Natural killer cell treated with Interleukin-12 subunit alpha and Interleukin-12 subunit beta and Interleukin-15 and Interleukin-18, amount 100 ng/mL, for 72 hours (primary cell): ENCODE measurements at regions not wholly inside any gene's neighbourhood (a gene's known extent, or its start where the extent isn't known, plus 50 kb on each side); places are given as distances from the start of the nearest gene placed in this dataset.

ENCODE experiments used
- ATAC-seq, 2 donors: fragments of 150-1000 bp; cut with Tn5 transposase in 1 of 2; sonication (Bioruptor Pico), chemical (Tn5 transposase) in 1 of 2; 2 replicates each; pipeline ENCODE4 v1.10.0; 2021
- DNase-seq: peaks from one replicate; pipeline ENCODE4 v3.0.0; 2022; ENCODE audit warnings: low spot score
- H3K27ac Mint-ChIP-seq, 2 donors: 1 replicate in 1 of 2; 2 replicates in 1 of 2; pipeline ENCODE4 v1.8.0; 2022; ENCODE audit warnings: mixed read lengths in 2 of 2, mild to moderate bottlenecking in 1 of 2, moderate library complexity in 1 of 2
- H3K27me3 Mint-ChIP-seq, 2 donors: 1 replicate in 1 of 2; 2 replicates in 1 of 2; pipeline ENCODE4 v1.8.0; 2022; ENCODE audit warnings: mixed read lengths in 2 of 2
- H3K36me3 Mint-ChIP-seq: one replicate; pipeline ENCODE4 v1.8.0; 2022; ENCODE audit warnings: mixed read lengths
- H3K4me1 Mint-ChIP-seq, 2 donors: 1 replicate in 1 of 2; 2 replicates in 1 of 2; pipeline ENCODE4 v1.8.0; 2022; ENCODE audit warnings: low read depth in 2 of 2, mixed read lengths in 2 of 2, mild to moderate bottlenecking in 1 of 2
- H3K4me3 Mint-ChIP-seq: one replicate; pipeline ENCODE4 v1.8.0; 2022; ENCODE audit warnings: mixed read lengths
- H3K9me3 Mint-ChIP-seq: 2 replicates; pipeline ENCODE4 v1.8.0; 2022; ENCODE audit warnings: mixed read lengths

DNA sequence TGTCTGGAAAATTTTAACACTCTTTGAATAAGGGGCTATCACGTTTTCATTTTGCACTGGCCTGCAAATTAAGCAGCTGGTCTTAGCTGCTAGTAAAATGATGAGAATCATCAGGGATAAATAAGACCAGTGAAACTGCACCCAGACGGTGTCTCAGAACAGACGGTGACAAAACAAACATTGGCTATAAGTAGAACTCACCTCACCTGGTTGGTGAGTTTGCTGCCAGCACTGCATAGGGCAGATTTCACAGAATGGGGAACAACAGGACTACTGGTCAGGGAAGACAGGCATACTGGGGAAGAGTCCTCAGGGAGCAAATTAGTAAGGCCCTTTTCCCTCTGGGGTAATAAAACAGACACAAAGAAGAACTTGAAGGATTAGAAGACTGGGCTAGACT, 175.9 kb upstream of the CITED2 start:
- Mint-ChIP-seq H3K36me3 (no peaks in the 10 kb centered on the region), H3K9me3 (no peaks in the 10 kb centered on the region), H3K27me3 (peaks cover 3 to 7% of the 10 kb centered on the region in 2 donors), H3K27ac (no peak overlapping the region), H3K4me1 (no peaks in the 10 kb centered on the region), H3K4me3 (no peak overlapping the region)
- DNase-seq, result no peak
- ATAC-seq, result no peak

DNA sequence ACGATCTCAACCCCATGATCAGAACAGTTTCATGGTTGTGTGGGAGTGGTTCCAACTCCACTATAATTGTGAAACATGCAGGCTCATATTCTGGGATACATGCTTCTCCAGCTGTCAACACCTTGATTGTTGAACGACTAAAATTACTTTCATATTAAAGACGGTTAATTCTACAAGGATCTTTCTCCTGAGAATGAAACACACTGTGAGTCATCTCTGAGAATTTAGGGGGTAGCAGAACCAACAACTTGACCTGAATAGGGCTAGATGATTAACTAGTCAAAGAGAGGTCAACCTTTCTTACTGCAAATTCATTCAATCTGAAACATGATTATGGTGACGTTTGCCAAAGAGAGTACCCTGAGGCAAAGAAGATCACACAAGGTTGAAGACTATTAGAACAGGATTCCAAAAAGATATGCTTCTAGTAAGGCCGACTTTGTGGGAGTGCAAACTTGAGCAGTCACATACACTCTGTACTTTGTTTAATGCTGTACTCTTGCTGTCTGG, 175.2 kb upstream of the CITED2 start:
- no peak overlapping the region for H3K27ac Mint-ChIP-seq
- no peak for ATAC-seq
- no peaks in the 10 kb centered on the region for H3K36me3 Mint-ChIP-seq

DNA sequence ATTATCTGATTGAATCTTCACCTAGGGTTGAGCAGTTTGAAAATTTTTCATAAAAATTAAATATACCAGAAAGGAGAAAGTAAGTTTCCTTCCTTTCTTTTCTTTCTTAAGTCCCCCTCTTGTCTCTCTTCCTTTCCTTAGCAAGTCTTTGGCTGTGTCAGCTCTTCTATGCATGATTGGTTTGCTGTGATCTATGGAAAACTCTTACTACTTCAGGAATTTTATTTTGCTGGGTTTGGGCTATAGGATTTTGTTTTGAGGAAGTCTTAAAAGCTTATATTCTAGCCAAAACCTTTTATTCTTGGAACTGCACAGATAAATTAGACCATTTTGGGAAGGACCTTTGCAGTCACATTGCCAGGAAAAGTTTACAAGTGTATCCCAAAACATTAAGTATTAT, 173.4 kb upstream of the CITED2 start:
- Mint-ChIP-seq H3K36me3 (no peaks in the 10 kb centered on the region), H3K9me3 (no peaks in the 10 kb centered on the region), H3K4me3 (no peak overlapping the region), H3K27ac (no peak overlapping the region), H3K4me1 (peaks cover 0 to 4% of the 10 kb centered on the region in 2 donors), H3K27me3 (peaks cover 3 to 7% of the 10 kb centered on the region in 2 donors)
- ATAC-seq (no peak), DNase-seq (no peak)

More for the DNA sequence above, 175.2 kb upstream of the CITED2 start:
- Mint-ChIP-seq H3K4me3 (no peak overlapping the region), H3K27me3 (peaks cover 3 to 7% of the 10 kb centered on the region in 2 donors), H3K9me3 (no peaks in the 10 kb centered on the region), H3K4me1 (no peaks in the 10 kb centered on the region)
- DNase-seq, result no peak

DNA sequence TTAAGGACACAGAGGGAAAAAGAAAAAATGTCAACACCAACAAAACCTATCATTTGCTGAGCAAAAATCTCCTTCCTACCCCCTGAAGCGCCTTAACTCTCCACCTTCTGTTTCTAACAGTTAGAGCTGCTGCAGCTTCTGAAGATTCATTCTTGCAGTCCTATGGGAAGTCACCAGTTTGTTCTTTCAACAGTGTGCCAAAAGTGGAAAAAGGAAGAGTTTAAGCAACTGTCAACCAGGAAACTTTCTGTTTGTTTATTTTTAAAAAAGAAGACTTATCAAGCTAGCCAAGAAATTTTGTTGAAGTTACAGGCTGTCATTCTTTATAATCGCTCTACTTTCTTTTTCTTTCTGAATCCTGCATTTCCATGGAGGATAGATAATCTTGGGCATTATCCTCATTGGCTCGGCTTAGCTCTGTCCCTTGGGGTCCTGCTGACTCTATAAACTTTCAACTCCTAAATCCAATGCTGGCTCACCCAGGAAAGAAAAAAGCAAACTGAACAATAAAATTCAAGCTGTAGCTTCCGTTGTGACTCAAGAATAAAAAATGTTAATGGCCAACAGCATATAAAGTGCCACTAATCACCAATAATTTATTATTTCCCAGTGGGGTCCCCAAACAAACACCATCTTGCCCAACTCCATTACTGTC, 172.8 kb upstream of the CITED2 start:
- H3K36me3 Mint-ChIP-seq, result no peaks in the 10 kb centered on the region
- H3K27ac Mint-ChIP-seq, result no peak overlapping the region
- H3K27me3 Mint-ChIP-seq, result peaks cover 3 to 7% of the 10 kb centered on the region in 2 donors
- peaks cover 0 to 4% of the 10 kb centered on the region in 2 donors for H3K4me1 Mint-ChIP-seq
- no peaks in the 10 kb centered on the region for H3K9me3 Mint-ChIP-seq
- ATAC-seq (no peak), DNase-seq (no peak)
- H3K4me3 Mint-ChIP-seq, result no peak overlapping the region

DNA sequence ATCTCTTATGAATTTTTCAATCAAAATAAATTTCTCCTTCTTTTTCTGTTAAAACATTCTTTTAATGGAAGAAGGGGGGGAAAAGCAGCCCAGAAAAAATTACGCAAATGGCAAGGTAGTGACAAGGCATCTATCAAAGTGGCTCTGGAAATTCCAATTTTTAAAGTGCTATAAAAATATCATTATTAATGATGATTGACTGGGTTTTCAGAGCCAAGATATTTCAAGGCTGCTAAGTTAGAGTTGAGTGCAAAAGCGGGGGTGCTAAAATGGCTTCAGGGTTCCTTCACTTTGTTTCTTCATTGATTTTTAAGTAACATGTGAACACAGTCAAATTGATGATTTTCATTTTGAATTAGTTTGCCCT, 171.6 kb upstream of the CITED2 start:
- H3K27ac Mint-ChIP-seq, result no peak overlapping the region
- H3K4me1 Mint-ChIP-seq, result peaks cover 0 to 4% of the 10 kb centered on the region in 2 donors

DNA sequence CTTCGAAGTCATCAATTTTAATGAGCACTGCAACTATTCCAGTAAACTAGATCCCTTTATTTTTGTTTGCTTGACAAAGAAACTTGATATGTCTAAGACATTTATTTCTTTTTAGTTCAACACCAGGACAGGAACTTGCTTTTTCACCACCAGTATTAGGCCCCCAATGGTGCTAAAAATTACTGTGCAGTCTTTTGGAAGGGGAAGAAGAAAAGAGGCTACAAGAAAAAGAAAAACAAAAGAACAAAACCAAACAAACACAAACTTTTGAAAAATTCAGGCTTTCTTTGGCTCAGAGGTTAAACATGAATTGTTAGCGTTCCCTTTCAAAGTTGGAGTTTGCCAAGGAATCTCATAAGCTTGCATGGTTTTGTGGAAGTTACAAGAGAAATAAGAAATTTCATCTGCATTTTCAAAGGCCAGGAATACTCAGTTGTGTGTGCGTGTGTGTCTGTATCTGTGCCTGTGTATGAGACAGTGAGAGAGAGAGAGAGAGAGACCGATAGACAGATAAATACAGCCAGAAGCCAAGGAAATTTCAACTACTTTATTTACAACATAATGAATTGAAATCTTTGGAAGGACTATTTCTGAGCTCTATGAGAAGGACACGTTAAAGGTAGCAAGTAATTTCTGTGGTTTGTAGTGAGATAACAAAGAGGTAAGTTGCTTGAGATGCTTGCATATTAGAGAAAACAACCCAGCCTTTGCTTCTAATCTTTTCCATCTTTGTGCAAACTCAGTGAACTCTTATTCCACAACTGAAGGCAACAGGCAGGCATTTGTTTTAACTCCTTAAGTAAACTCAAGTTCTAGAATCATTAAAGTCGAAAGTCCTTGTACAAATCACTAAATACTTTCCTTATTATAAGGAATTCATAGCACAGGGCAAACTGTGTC, 171.0 kb upstream of the CITED2 start:
- no peak for ATAC-seq
- H3K4me3 Mint-ChIP-seq, result no peak overlapping the region
- peaks cover 3 to 10% of the 10 kb centered on the region in 2 donors for H3K4me1 Mint-ChIP-seq
- H3K27me3 Mint-ChIP-seq, result no peaks in the 10 kb centered on the region
- no peaks in the 10 kb centered on the region for H3K36me3 Mint-ChIP-seq
- DNase-seq, result no peak
- H3K9me3 Mint-ChIP-seq, result no peaks in the 10 kb centered on the region
- no peak overlapping the region for H3K27ac Mint-ChIP-seq

More for the DNA sequence above, 171.6 kb upstream of the CITED2 start:
- ATAC-seq, result no peak
- no peaks in the 10 kb centered on the region for H3K9me3 Mint-ChIP-seq
- H3K36me3 Mint-ChIP-seq, result no peaks in the 10 kb centered on the region
- DNase-seq, result no peak
- H3K4me3 Mint-ChIP-seq, result no peak overlapping the region
- H3K27me3 Mint-ChIP-seq, result no peaks in the 10 kb centered on the region

DNA sequence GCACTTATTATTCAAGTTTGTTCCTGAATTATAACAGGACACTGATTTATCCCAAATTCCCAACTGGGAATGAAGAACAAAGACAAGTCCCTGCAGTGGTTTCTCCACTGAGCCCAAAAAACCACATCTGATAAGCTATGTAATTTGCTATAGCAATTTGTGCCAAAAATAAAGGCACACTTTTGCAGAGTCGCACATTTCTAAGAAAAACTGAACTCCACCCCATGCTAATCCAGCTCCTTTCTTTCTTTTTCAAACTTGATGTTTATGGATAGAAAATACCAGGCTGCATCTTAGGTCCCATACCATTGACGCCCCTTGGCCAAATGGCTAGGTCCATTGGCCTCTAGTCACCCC, 170.2 kb upstream of the CITED2 start:
- no peak for ATAC-seq
- no peaks in the 10 kb centered on the region for H3K27me3 Mint-ChIP-seq
- H3K36me3 Mint-ChIP-seq, result no peaks in the 10 kb centered on the region
- H3K9me3 Mint-ChIP-seq, result no peaks in the 10 kb centered on the region
- no peak overlapping the region for H3K27ac Mint-ChIP-seq
- H3K4me1 Mint-ChIP-seq, result peaks cover 9 to 17% of the 10 kb centered on the region in 2 donors
- no peak for DNase-seq
- no peak overlapping the region for H3K4me3 Mint-ChIP-seq

DNA sequence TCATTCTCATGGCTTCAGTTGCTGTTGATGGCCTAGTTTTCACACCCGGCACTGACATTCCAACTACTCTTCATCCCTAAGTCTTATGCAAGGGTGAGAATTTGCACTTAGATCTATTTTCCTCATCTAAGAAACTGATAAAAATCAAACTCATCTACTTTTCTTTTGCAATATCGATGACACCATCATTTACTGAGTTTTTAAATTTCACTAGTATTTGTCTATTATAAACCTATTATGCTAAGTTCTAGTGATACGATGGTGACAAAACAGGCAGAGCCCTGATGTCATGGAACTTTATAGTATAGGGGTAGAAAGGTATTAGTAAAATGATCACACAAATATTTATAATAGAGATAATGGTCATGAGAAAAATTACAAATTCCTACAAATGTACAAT, 167.9 kb upstream of the CITED2 start:
- ATAC-seq (no peak), DNase-seq (no peak)
- H3K27me3 Mint-ChIP-seq, result no peaks in the 10 kb centered on the region
- H3K36me3 Mint-ChIP-seq, result no peaks in the 10 kb centered on the region
- no peaks in the 10 kb centered on the region for H3K9me3 Mint-ChIP-seq
- no peak overlapping the region for H3K4me3 Mint-ChIP-seq
- H3K4me1 Mint-ChIP-seq, result peaks cover 17 to 31% of the 10 kb centered on the region in 2 donors
- H3K27ac Mint-ChIP-seq, result no peak overlapping the region

DNA sequence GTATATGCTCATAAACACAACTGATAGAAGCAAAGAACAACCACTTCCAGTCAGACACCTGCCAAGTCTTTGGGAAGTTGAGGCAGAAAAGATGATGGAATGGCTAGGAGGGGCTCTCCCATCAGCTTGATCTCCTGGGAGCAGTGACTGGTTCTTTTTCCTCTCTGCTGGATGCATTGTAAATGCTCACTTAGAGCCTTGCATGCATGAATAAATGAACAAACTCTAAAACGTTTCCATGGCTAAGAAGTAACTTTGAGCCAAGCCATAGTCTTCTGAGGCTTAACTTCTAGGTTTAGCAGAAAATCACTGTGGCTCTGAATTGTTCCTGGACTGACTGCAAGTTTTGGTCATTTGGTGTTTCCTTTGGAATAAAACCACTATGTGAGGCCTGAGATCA, 166.4 kb upstream of the CITED2 start:
- peaks cover 17 to 31% of the 10 kb centered on the region in 2 donors for H3K4me1 Mint-ChIP-seq
- DNase-seq, result no peak
- no peak for ATAC-seq
- no peaks in the 10 kb centered on the region for H3K27me3 Mint-ChIP-seq
- peak overlapping the region; percentile 60 for H3K4me3 Mint-ChIP-seq
- H3K27ac Mint-ChIP-seq, result peak overlapping the region; percentile 64 to 81
- no peaks in the 10 kb centered on the region for H3K36me3 Mint-ChIP-seq
- no peaks in the 10 kb centered on the region for H3K9me3 Mint-ChIP-seq

DNA sequence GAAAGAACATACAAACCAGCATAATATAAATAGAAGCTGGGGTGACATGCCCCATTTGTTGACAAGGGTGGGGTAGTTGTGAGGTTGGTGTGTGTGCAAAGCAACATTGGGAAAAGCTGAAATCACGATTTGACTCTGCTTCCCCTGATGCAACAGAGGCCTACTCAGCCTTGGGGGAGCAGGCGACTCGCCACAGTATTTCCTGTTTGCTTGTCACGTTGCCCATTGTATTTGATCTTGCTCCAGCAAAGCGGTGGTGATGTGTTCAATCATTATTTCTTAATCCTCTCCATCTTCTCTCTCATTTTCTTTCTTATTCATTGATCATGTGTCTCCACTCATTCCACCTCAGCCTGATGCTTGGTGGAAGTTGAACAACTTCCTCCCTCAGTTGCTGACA, 165.8 kb upstream of the CITED2 start:
- Mint-ChIP-seq H3K27ac (peak overlapping the region; percentile 64 to 81), H3K36me3 (no peaks in the 10 kb centered on the region), H3K9me3 (no peaks in the 10 kb centered on the region), H3K4me3 (peak overlapping the region; percentile 60), H3K27me3 (no peaks in the 10 kb centered on the region), H3K4me1 (peaks cover 17 to 31% of the 10 kb centered on the region in 2 donors)
- ATAC-seq (peak; percentile 94), DNase-seq (peak; percentile 68)

DNA sequence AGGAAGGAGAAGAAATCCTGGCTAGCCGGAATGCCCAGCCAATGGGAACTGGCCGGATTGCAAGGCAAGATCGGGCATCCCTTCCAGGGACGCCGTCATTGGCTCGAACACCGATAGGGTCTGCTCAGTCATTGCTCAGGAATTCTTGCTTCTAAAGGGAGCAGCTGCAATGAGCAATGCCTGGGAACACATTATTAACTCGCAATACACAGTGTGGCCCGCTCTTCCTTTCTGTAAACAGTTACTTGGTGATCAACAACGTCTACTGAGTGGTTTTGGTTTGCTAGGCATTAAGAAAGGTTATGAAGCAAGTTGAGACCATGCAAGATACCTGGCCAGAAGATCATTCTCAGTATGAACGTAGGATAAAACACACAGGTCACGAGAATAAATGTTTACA, 165.4 kb upstream of the CITED2 start:
- peaks cover 18 to 32% of the 10 kb centered on the region in 2 donors for H3K4me1 Mint-ChIP-seq
- H3K4me3 Mint-ChIP-seq, result peak overlapping the region; percentile 60
- peak; percentile 58 for ATAC-seq

DNA sequence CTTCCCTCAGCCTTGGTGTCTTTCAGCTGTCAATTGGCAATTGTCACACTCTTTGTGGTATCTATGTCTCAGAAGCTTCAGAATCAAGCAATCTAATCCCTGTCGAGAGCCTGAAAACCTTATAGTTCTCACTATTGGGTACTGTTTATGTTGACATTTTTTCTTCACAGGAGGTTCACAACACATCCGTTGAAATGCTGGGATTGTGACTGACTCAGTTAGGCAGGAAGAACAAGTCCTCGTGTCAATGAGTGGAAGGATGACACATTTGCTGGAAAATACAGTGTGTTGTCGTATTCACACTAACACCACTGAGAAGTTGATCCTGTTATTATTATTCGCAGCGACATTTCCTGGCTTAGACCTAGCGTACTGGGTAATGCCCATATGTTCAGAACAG, 163.9 kb upstream of the CITED2 start:
- H3K27me3 Mint-ChIP-seq, result peaks cover 0 to 5% of the 10 kb centered on the region in 2 donors
- no peak for DNase-seq
- H3K27ac Mint-ChIP-seq, result peak overlapping the region; percentile 64 to 81
- H3K4me1 Mint-ChIP-seq, result peaks cover 31 to 46% of the 10 kb centered on the region in 2 donors
- no peaks in the 10 kb centered on the region for H3K9me3 Mint-ChIP-seq
- no peak for ATAC-seq
- H3K36me3 Mint-ChIP-seq, result no peaks in the 10 kb centered on the region
- H3K4me3 Mint-ChIP-seq, result no peak overlapping the region

More for the DNA sequence above, 165.4 kb upstream of the CITED2 start:
- no peak for DNase-seq
- H3K36me3 Mint-ChIP-seq, result no peaks in the 10 kb centered on the region
- peak overlapping the region; percentile 64 to 81 for H3K27ac Mint-ChIP-seq
- no peaks in the 10 kb centered on the region for H3K9me3 Mint-ChIP-seq
- H3K27me3 Mint-ChIP-seq, result no peaks in the 10 kb centered on the region

DNA sequence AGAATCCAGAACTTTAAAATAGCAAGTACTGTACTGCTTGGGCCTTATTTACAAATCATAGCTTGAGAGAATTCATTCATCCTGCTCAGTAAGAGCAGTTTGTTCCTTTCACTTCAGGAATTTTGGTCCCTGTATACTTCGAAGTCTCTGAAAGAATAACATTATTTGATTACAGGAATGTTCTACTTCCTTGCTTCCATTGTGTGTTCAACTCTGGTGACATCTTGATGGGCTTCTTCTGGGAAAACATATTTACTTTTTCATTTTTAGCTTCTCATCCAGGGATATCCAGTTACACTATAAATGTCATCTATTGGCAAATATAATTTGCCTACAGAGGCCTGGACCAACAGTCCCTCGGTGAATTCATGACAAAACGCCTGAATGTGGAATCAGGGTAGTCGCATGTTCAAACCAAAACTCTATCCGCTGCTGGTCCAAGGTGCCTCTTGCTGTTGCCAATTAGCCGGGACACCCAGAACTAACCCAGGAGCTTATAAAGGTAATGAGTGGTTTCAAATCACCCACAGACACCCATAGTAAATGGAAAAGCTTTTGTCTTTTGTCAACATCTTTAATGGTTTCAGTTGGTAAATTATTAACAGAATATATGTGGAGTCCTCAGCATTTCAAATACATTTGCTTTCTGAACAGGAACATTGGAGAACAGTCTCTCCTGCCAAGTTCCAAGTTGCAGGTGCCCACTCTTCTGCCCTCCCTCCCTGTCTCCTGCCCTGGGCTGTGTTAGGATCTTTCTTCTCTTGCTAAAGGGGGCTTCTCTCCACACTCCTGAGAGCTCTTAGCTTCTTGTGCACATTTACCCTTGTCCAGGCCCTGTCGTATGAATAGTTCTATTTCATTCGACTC, 162.5 kb upstream of the CITED2 start:
- H3K9me3 Mint-ChIP-seq, result no peaks in the 10 kb centered on the region
- DNase-seq (no peak), ATAC-seq (no peak)
- no peak overlapping the region for H3K27ac Mint-ChIP-seq
- no peak overlapping the region for H3K4me3 Mint-ChIP-seq
- peaks cover 31 to 45% of the 10 kb centered on the region in 2 donors for H3K4me1 Mint-ChIP-seq
- peaks cover 0 to 5% of the 10 kb centered on the region in 2 donors for H3K27me3 Mint-ChIP-seq
- H3K36me3 Mint-ChIP-seq, result no peaks in the 10 kb centered on the region
